ENCODE measurements at regions not wholly inside any gene's neighbourhood (a gene's known extent, or its start where the extent isn't known, plus 50 kb on each side); places are given as distances from the start of the nearest gene placed in this dataset.

DNA sequence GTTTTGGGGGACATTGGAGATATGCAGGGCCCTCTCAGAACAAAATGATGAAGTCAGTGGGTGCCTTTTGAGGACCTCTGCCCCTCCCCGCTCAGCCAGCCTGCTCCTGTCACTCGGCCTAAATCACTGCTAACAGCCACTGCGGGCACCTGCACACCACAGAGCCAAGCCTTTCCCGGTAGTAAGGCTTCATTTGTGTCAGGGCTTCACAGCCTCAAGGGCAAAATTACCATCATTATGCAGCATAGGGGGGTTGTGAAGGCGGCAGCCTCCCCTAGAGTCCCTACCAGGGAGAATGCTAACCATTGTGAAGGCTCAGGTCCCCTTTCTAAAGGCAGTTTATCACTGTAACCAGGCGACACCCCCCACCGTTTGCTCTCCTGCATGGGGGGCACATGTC lies 519.8 kb upstream of the MYT1L start:
- Histone ChIP-seq H3K9ac (ENCODE audit: low read length) (no peak overlapping the region), H3K27me3 (ENCODE audit: control insufficient read depth, insufficient read depth, low read length) (no peaks in the 10 kb centered on the region), H3K36me3 (ENCODE audit: control insufficient read depth, insufficient read depth, low read length) (no peaks in the 10 kb centered on the region), H3K27ac (ENCODE audit: low read depth, low read length) (no peak overlapping the region), H3K4me3 (ENCODE audit: low read length) (no peak overlapping the region), H3K4me1 (ENCODE audit: control insufficient read depth, insufficient read depth, low read length) (no peaks in the 10 kb centered on the region)

GRCh38 chr2:2850218-2850755 lies 519.2 kb upstream of the MYT1L start:
- H3K36me3 ChIP-seq (ENCODE audit: control insufficient read depth, insufficient read depth, low read length), result no peaks in the 10 kb centered on the region
- H3K27ac ChIP-seq (ENCODE audit: low read depth, low read length), result no peak overlapping the region
- no peaks in the 10 kb centered on the region for H3K27me3 ChIP-seq (ENCODE audit: control insufficient read depth, insufficient read depth, low read length)
- no peak overlapping the region for H3K4me3 ChIP-seq (ENCODE audit: low read length)
- H3K9ac ChIP-seq (ENCODE audit: low read length), result no peak overlapping the region
- no peaks in the 10 kb centered on the region for H3K4me1 ChIP-seq (ENCODE audit: control insufficient read depth, insufficient read depth, low read length)

DNA sequence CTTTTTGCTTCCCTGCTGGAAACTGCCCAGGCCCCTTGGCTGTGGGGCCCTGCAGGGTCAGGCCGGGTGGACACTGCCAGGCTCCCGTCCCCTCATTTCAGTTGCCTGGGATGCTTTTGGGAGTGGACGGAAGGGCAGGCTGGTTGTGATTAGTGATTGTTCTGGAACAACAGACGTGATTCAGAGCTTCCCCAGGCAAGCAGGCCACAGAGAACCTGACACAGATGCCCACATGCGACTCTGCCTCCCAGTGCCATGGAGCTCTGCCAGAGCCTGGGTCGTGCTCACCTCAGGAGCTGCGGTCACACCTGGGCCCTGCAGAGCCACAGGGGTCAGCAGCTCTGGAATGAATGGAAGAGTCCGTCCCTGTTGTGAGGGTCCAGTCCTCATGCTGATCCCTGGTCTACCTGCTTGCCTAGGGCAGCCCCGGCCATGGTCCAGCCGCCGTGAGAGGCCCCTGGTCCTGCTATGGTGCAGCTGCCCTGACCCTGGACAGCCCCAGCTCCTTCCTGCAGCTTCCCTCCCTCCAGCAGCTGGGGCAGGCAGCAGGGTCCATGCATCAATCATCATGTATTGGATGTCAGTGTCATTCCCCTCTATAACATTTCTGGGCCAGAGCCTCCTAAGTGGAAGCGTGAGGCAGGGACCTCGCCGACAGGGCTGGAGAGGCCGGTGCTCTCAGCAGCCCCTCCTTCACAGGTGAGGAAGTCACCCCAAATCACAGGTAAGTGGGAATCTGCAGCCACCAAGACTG lies 518.6 kb upstream of the MYT1L start:
- Histone ChIP-seq H3K4me3 (ENCODE audit: low read length) (no peak overlapping the region), H3K27me3 (ENCODE audit: control insufficient read depth, insufficient read depth, low read length) (no peaks in the 10 kb centered on the region), H3K36me3 (ENCODE audit: control insufficient read depth, insufficient read depth, low read length) (no peaks in the 10 kb centered on the region), H3K4me1 (ENCODE audit: control insufficient read depth, insufficient read depth, low read length) (no peaks in the 10 kb centered on the region), H3K27ac (ENCODE audit: low read depth, low read length) (no peak overlapping the region), H3K9ac (ENCODE audit: low read length) (no peak overlapping the region)

DNA sequence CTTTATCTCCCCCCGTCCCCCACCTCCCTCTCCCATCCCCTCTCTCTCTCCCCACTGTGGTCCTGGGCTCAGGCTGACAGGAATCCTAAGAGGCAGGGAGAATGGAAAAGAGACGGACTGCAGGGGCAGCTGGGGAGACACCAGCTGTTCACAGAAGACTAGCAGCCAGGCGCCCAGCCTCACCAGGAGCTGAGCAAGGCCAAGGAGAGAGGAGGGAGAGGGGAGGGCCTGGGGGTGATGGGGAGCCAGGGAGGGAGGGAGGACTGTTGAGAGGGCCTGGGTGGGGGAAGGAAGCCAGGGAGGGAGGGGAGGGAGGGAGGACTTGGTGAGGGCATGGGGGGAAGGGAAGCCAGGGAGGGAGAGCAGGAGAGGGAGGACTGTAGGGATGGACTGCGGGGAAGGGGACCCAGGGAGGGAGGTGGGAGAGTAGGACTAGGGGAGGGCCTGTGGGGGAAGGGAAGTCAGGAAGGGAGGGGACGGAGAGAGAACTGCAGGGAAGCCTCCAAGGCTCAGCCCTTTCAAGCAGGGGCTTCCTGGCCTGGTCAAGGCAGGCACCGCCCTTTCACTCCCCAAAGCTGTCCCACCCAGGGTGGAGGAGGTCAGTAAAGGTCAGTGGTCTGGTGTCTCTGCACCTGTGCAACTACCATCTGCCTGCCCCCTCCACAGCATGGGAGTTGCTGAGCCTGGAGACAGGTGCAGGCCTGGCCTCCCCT lies 517.7 kb upstream of the MYT1L start:
- H3K4me1 ChIP-seq (ENCODE audit: control insufficient read depth, insufficient read depth, low read length), result no peaks in the 10 kb centered on the region
- no peaks in the 10 kb centered on the region for H3K36me3 ChIP-seq (ENCODE audit: control insufficient read depth, insufficient read depth, low read length)
- H3K4me3 ChIP-seq (ENCODE audit: low read length), result no peak overlapping the region
- H3K9ac ChIP-seq (ENCODE audit: low read length), result no peak overlapping the region
- H3K27ac ChIP-seq (ENCODE audit: low read depth, low read length), result no peak overlapping the region
- H3K27me3 ChIP-seq (ENCODE audit: control insufficient read depth, insufficient read depth, low read length), result no peaks in the 10 kb centered on the region

GRCh38 chr2:2848198-2848597 lies 517.1 kb upstream of the MYT1L start:
- no peak overlapping the region for H3K4me3 ChIP-seq (ENCODE audit: low read length)
- H3K27ac ChIP-seq (ENCODE audit: low read depth, low read length), result no peak overlapping the region
- H3K4me1 ChIP-seq (ENCODE audit: control insufficient read depth, insufficient read depth, low read length), result no peaks in the 10 kb centered on the region
- no peak overlapping the region for H3K9ac ChIP-seq (ENCODE audit: low read length)
- H3K36me3 ChIP-seq (ENCODE audit: control insufficient read depth, insufficient read depth, low read length), result no peaks in the 10 kb centered on the region
- no peaks in the 10 kb centered on the region for H3K27me3 ChIP-seq (ENCODE audit: control insufficient read depth, insufficient read depth, low read length)

DNA sequence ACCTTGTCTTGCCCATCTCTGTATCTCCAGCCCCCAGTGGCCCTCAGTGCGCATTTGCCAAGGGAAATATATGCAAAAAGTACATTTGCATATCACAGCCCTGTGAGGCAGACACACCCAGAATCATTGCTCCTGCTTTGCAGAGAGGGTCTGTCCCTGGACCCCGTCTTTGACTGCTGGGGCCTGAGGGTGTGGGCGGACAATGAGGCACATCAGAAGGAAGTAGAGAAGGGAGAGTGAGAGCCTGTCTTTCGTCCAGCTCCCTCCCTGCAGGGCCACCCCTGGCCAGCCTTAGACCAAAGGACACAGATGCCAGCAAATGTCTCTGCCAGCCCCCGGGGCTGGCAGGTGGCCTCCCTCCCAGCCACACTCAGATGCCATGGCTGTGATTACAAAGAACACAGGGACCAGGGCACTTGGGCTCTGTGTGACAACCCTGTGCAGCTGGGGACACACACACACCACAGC lies 516.2 kb upstream of the MYT1L start:
- H3K27me3 ChIP-seq (ENCODE audit: control insufficient read depth, insufficient read depth, low read length), result no peaks in the 10 kb centered on the region
- no peak overlapping the region for H3K27ac ChIP-seq (ENCODE audit: low read depth, low read length)
- no peak overlapping the region for H3K9ac ChIP-seq (ENCODE audit: low read length)

GRCh38 chr2:2846332-2847208 lies 515.5 kb upstream of the MYT1L start:
- Histone ChIP-seq H3K27me3 (ENCODE audit: control insufficient read depth, insufficient read depth, low read length) (no peaks in the 10 kb centered on the region), H3K4me1 (ENCODE audit: control insufficient read depth, insufficient read depth, low read length) (no peaks in the 10 kb centered on the region), H3K36me3 (ENCODE audit: control insufficient read depth, insufficient read depth, low read length) (no peaks in the 10 kb centered on the region), H3K4me3 (ENCODE audit: low read length) (no peak overlapping the region), H3K9ac (ENCODE audit: low read length) (no peak overlapping the region), H3K27ac (ENCODE audit: low read depth, low read length) (no peak overlapping the region)

More for the DNA sequence above, 516.2 kb upstream of the MYT1L start:
- no peaks in the 10 kb centered on the region for H3K4me1 ChIP-seq (ENCODE audit: control insufficient read depth, insufficient read depth, low read length)
- no peaks in the 10 kb centered on the region for H3K36me3 ChIP-seq (ENCODE audit: control insufficient read depth, insufficient read depth, low read length)
- H3K4me3 ChIP-seq (ENCODE audit: low read length), result no peak overlapping the region

DNA sequence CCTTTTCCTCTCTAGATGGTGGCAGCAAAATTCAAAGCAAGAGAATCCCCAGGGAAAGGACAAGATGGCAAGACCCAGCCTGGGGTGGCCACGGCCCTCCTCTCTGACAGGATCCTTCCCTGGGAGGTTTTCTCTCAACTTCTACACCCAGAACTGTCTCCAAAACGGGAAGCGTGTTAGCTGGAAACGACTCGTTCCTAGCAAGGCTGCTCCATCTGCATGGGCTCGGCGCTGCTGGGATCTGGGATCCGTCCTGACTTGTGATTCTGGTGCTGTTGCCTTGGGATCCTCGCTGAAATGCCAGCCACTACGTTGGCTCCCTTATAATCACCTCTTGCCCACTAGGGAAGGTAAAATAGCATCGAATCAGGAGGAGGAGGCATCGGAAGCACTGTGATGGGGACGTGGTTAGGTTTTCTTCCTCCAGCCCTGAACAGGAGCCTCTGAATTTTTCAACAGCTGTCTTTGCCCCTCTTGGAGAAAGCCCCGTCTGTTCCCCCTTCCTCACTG lies 514.8 kb upstream of the MYT1L start:
- Histone ChIP-seq H3K36me3 (ENCODE audit: control insufficient read depth, insufficient read depth, low read length) (no peaks in the 10 kb centered on the region), H3K4me1 (ENCODE audit: control insufficient read depth, insufficient read depth, low read length) (no peaks in the 10 kb centered on the region), H3K9ac (ENCODE audit: low read length) (no peak overlapping the region), H3K4me3 (ENCODE audit: low read length) (no peak overlapping the region), H3K27me3 (ENCODE audit: control insufficient read depth, insufficient read depth, low read length) (no peaks in the 10 kb centered on the region), H3K27ac (ENCODE audit: low read depth, low read length) (no peak overlapping the region)

DNA sequence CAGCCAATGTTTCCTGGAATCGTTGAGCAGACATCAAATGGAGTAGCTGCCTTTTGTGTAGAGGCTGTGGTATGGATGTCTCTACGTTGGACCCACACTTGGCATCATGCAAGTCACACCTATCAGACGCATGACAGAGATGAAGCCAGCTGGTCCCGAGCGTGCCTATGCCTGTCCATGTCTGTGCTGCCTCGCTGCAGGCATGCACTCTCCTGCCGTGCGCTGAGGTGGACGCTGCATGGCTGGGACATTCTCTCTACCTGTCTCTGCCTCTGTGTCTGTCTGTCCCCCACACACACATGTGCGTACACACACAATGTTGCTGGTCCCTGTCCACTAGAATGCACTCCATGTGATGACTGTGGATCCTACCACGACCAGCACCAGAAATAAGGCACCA lies 514.2 kb upstream of the MYT1L start:
- Histone ChIP-seq H3K4me3 (ENCODE audit: low read length) (no peak overlapping the region), H3K9ac (ENCODE audit: low read length) (no peak overlapping the region), H3K4me1 (ENCODE audit: control insufficient read depth, insufficient read depth, low read length) (no peaks in the 10 kb centered on the region), H3K27me3 (ENCODE audit: control insufficient read depth, insufficient read depth, low read length) (no peaks in the 10 kb centered on the region), H3K27ac (ENCODE audit: low read depth, low read length) (no peak overlapping the region), H3K36me3 (ENCODE audit: control insufficient read depth, insufficient read depth, low read length) (no peaks in the 10 kb centered on the region)

- Histone ChIP-seq H3K4me3 (ENCODE audit: low read length) (no peak overlapping the region), H3K27ac (ENCODE audit: low read depth, low read length) (no peak overlapping the region), H3K36me3 (ENCODE audit: control insufficient read depth, insufficient read depth, low read length) (no peaks in the 10 kb centered on the region), H3K4me1 (ENCODE audit: control insufficient read depth, insufficient read depth, low read length) (no peaks in the 10 kb centered on the region), H3K9ac (ENCODE audit: low read length) (no peak overlapping the region), H3K27me3 (ENCODE audit: control insufficient read depth, insufficient read depth, low read length) (no peaks in the 10 kb centered on the region)
Observed at GRCh38 chr2:2843969-2844548, 513.0 kb upstream of the MYT1L start.

DNA sequence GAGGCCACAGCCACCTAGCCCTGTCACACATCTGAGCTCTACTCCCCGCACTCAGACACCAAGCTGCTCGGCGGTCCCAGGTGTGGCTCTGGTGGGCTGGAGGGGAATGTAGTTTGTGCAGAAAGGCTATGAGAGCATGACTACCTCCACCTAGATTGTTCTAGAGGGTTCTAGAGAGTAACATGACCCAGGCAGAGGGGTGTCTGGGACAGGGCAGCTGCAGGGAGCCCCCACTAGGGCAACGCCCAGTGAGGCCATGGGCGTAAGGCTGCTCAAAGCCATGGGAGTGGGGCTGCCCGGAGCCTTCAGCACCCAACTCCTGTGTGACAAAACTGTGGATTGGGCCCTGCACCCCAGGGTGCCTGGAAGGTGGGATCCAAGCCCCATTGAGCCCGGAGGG lies 511.4 kb upstream of the MYT1L start:
- H3K27me3 ChIP-seq (ENCODE audit: control insufficient read depth, insufficient read depth, low read length), result no peaks in the 10 kb centered on the region
- H3K4me3 ChIP-seq (ENCODE audit: low read length), result no peak overlapping the region
- no peak overlapping the region for H3K27ac ChIP-seq (ENCODE audit: low read depth, low read length)
- H3K4me1 ChIP-seq (ENCODE audit: control insufficient read depth, insufficient read depth, low read length), result no peaks in the 10 kb centered on the region
- no peak overlapping the region for H3K9ac ChIP-seq (ENCODE audit: low read length)
- no peaks in the 10 kb centered on the region for H3K36me3 ChIP-seq (ENCODE audit: control insufficient read depth, insufficient read depth, low read length)
